DOHH2 (cell line): ENCODE measurements at regions not wholly inside any gene's neighbourhood (a gene's known extent, or its start where the extent isn't known, plus 50 kb on each side); places are given as distances from the start of the nearest gene placed in this dataset.

Experiments
- H3F3A ChIP-seq: fragments of 200-600 bp; sonication (generic), shearing (Covaris generic); 2 replicates; pipeline ENCODE4 v1.6.0; 2016; ENCODE audit warnings: antibody characterized with exemption, mild to moderate bottlenecking; ENCODE audit not compliant: control insufficient read depth, insufficient read depth
- H3K27ac ChIP-seq: fragments of 200-600 bp; sonication (generic); 2 replicates; pipeline ENCODE4 v1.5.1; 2014; ENCODE audit warnings: low read depth, mild to moderate bottlenecking, low read length, moderate library complexity
- H3K27me3 ChIP-seq: fragments of 200-600 bp; sonication (generic); 2 replicates; pipeline ENCODE4 v1.6.1; 2014; ENCODE audit warnings: mild to moderate bottlenecking, low read length, mixed read lengths; ENCODE audit not compliant: control insufficient read depth
- H3K36me3 ChIP-seq: fragments of 200-600 bp; sonication (generic); 2 replicates; pipeline ENCODE4 v1.6.1; 2014; ENCODE audit warnings: mild to moderate bottlenecking, low read length, moderate library complexity, mixed read lengths; ENCODE audit not compliant: control insufficient read depth
- H3K4me1 ChIP-seq: fragments of 200-600 bp; sonication (generic); 2 replicates; pipeline ENCODE4 v1.6.1; 2014; ENCODE audit warnings: mild to moderate bottlenecking, low read length, mixed read lengths; ENCODE audit not compliant: control insufficient read depth
- H3K4me2 ChIP-seq: fragments of 200-600 bp; sonication (generic); 2 replicates; pipeline ENCODE4 v1.6.0; 2014; ENCODE audit warnings: mild to moderate bottlenecking, low read length, moderate library complexity
- H3K4me3 ChIP-seq: fragments of 200-600 bp; sonication (generic); 2 replicates; pipeline ENCODE4 v1.5.1; 2014; ENCODE audit warnings: mild to moderate bottlenecking, low read length, mixed read lengths
- H3K79me2 ChIP-seq: fragments of 200-600 bp; sonication (generic); 2 replicates; pipeline ENCODE4 v1.6.1; 2014; ENCODE audit warnings: mild to moderate bottlenecking, low read length, mixed read lengths; ENCODE audit not compliant: control insufficient read depth
- H3K9me2 ChIP-seq: fragments of 200-600 bp; sonication (generic); replicated peaks from 2 replicates; pipeline ENCODE4 v1.6.1; 2014; ENCODE audit warnings: mild to moderate bottlenecking, low read length, mixed read lengths; ENCODE audit not compliant: control insufficient read depth
- H3K9me3 ChIP-seq: fragments of 200-600 bp; sonication (generic); 2 replicates; pipeline ENCODE4 v1.6.1; 2014; ENCODE audit warnings: antibody characterized with exemption, low read length, mixed read lengths; ENCODE audit not compliant: control insufficient read depth, insufficient read depth
- H4K20me1 ChIP-seq: fragments of 200-600 bp; sonication (generic); 2 replicates; pipeline ENCODE4 v1.6.0; 2014; ENCODE audit warnings: low read depth, mild to moderate bottlenecking, antibody characterized with exemption, low read length, moderate library complexity; ENCODE audit not compliant: control insufficient read depth, insufficient read depth
- EZH2phosphoT487 ChIP-seq: fragments of 200-600 bp; sonication (generic); IDR thresholded peaks from 2 replicates; pipeline ENCODE4 v1.6.1; 2017; ENCODE audit warnings: borderline replicate concordance, mild to moderate bottlenecking, antibody characterized with exemption, low read length, moderate library complexity, mixed read lengths
- TF ChIP-seq, protein P1 (sequence below): fragments of 200-600 bp; sonication (generic); IDR thresholded peaks from one replicate; pipeline ENCODE4 v1.5.1; 2014; ENCODE audit warnings: antibody characterized with exemption, mild to moderate bottlenecking, low read depth, low read length; ENCODE audit not compliant: poor library complexity, severe bottlenecking

- Histone ChIP-seq H4K20me1 (no peaks in the 10 kb centered on the region), H3K9me3 (no peaks in the 10 kb centered on the region), H3F3A (no peaks in the 10 kb centered on the region), H3K4me1 (no peaks in the 10 kb centered on the region), H3K4me3 (no peak overlapping the region), H3K79me2 (no peaks in the 10 kb centered on the region), H3K4me2 (no peak overlapping the region), H3K27ac (no peak overlapping the region), H3K27me3 (no peaks in the 10 kb centered on the region), H3K36me3 (no peaks in the 10 kb centered on the region), H3K9me2 (no peaks in the 10 kb centered on the region)
- TF ChIP-seq, protein P1, sequence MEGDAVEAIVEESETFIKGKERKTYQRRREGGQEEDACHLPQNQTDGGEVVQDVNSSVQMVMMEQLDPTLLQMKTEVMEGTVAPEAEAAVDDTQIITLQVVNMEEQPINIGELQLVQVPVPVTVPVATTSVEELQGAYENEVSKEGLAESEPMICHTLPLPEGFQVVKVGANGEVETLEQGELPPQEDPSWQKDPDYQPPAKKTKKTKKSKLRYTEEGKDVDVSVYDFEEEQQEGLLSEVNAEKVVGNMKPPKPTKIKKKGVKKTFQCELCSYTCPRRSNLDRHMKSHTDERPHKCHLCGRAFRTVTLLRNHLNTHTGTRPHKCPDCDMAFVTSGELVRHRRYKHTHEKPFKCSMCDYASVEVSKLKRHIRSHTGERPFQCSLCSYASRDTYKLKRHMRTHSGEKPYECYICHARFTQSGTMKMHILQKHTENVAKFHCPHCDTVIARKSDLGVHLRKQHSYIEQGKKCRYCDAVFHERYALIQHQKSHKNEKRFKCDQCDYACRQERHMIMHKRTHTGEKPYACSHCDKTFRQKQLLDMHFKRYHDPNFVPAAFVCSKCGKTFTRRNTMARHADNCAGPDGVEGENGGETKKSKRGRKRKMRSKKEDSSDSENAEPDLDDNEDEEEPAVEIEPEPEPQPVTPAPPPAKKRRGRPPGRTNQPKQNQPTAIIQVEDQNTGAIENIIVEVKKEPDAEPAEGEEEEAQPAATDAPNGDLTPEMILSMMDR: no peak
- TF ChIP-seq EZH2phosphoT487: no peak
Observed at GRCh38 chr14:89085231-89085731, 260.8 kb downstream of the TTC8 start.

DNA sequence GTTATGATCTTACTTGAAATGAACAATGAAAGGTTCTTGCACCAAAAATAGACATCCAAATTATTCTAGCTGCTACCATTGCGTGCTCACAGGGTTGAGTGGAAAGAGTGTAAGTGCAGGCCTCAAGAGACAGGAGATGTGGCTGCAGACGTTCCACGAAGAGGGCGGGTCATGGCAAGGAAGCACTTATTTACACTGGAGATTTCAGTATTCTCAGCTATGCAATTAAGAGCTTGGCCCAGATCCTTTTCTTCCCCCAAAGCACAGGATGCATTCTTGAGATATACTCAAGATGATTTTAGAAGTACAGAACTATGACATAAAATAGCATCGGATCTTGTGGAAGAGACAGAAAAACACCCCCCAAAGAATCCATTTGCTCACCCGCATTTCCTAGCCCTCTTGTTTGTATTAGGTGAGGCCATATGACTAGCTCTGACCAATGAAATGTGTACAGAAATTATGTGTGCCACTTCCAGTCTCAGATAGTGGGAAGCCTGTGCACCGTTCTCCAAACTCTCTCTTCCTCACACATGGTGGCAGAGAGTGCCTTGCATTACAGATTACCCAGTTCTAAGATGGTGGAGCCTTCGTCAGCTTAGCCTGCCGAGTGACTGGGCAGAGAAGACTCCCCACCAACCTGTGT lies 261.4 kb downstream of the TTC8 start:
- Histone ChIP-seq H3K4me1 (no peaks in the 10 kb centered on the region), H3K27me3 (no peaks in the 10 kb centered on the region), H3K4me3 (no peak overlapping the region), H4K20me1 (no peaks in the 10 kb centered on the region), H3K79me2 (no peaks in the 10 kb centered on the region), H3K27ac (no peak overlapping the region), H3K9me3 (no peaks in the 10 kb centered on the region), H3K4me2 (no peak overlapping the region), H3F3A (no peaks in the 10 kb centered on the region), H3K9me2 (no peaks in the 10 kb centered on the region), H3K36me3 (no peaks in the 10 kb centered on the region)
- TF ChIP-seq, protein P1: no peak
- TF ChIP-seq EZH2phosphoT487: no peak

- Histone ChIP-seq H3K9me2 (no peaks in the 10 kb centered on the region), H3K27ac (no peak overlapping the region), H3K27me3 (no peaks in the 10 kb centered on the region), H3K79me2 (no peaks in the 10 kb centered on the region), H3K9me3 (peaks cover 4% of the 10 kb centered on the region; the same call in 1 of the 2 replicates), H3K4me1 (no peaks in the 10 kb centered on the region), H4K20me1 (no peaks in the 10 kb centered on the region), H3K4me3 (no peak overlapping the region), H3K4me2 (no peak overlapping the region), H3F3A (no peaks in the 10 kb centered on the region), H3K36me3 (no peaks in the 10 kb centered on the region)
- TF ChIP-seq, protein P1: no peak
- TF ChIP-seq EZH2phosphoT487: no peak
Observed at GRCh38 chr14:89088530-89088929, 264.1 kb downstream of the TTC8 start.
